AG10803 (cell line): ENCODE measurements at regions not wholly inside any gene's neighbourhood (a gene's known extent, or its start where the extent isn't known, plus 50 kb on each side); places are given as distances from the start of the nearest gene placed in this dataset.

Source experiments
- DNase-seq: peaks from one replicate; pipeline ENCODE4 v3.0.0; 2010; ENCODE audit warnings: low read depth
- H3K4me3 ChIP-seq: 2 replicates; pipeline ENCODE4 v1.5.1; 2011; ENCODE audit warnings: mild to moderate bottlenecking, low read length, control low read depth
- TF ChIP-seq, protein P1 (sequence below): conservative IDR thresholded peaks from 2 replicates; pipeline ENCODE4 v1.5.1; 2011; ENCODE audit warnings: mild to moderate bottlenecking, low read length, control low read depth, inconsistent platforms

- no peak overlapping the region for H3K4me3 ChIP-seq
- DNase-seq, result no peak
- TF ChIP-seq, protein P1, sequence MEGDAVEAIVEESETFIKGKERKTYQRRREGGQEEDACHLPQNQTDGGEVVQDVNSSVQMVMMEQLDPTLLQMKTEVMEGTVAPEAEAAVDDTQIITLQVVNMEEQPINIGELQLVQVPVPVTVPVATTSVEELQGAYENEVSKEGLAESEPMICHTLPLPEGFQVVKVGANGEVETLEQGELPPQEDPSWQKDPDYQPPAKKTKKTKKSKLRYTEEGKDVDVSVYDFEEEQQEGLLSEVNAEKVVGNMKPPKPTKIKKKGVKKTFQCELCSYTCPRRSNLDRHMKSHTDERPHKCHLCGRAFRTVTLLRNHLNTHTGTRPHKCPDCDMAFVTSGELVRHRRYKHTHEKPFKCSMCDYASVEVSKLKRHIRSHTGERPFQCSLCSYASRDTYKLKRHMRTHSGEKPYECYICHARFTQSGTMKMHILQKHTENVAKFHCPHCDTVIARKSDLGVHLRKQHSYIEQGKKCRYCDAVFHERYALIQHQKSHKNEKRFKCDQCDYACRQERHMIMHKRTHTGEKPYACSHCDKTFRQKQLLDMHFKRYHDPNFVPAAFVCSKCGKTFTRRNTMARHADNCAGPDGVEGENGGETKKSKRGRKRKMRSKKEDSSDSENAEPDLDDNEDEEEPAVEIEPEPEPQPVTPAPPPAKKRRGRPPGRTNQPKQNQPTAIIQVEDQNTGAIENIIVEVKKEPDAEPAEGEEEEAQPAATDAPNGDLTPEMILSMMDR, result no peak
These were observed 100.8 kb upstream of the CDH5 start for GRCh38 chr16:66265556-66266141.

DNA sequence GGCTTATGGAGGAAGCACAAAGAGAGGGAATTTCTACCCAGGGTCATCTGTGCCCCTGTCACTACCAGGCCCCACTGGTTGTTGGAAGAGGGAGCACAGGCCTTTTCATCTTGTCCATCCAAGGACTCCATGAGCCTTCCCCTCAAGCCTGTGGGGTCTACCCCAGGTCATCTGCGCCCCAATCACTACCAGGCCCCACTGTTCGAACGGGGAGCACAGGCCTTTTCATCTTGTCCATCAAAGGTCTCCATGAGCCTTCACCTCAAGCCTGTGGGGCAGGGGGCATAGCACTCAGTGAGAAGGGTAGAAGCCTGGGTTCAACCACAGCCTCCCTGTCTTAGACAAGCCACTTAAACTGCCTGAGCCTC lies 101.5 kb upstream of the CDH5 start:
- H3K4me3 ChIP-seq, result no peak overlapping the region
- DNase-seq, result no peak
- TF ChIP-seq, protein P1, result no peak

- no peak overlapping the region for H3K4me3 ChIP-seq
- no peak for DNase-seq
- TF ChIP-seq, protein P1, result no peak
These were observed 102.0 kb upstream of the CDH5 start for GRCh38 chr16:66264311-66265047.

GRCh38 chr16:66263973-66264310 lies 102.5 kb upstream of the CDH5 start:
- TF ChIP-seq, protein P1, result no peak

GRCh38 chr16:66263168-66263972 lies 103.1 kb upstream of the CDH5 start:
- DNase-seq, result no peak
- H3K4me3 ChIP-seq, result no peak overlapping the region
- TF ChIP-seq, protein P1, result no peak

More at GRCh38 chr16:66263973-66264310, 102.5 kb upstream of the CDH5 start:
- H3K4me3 ChIP-seq, result no peak overlapping the region
- DNase-seq, result no peak

DNA sequence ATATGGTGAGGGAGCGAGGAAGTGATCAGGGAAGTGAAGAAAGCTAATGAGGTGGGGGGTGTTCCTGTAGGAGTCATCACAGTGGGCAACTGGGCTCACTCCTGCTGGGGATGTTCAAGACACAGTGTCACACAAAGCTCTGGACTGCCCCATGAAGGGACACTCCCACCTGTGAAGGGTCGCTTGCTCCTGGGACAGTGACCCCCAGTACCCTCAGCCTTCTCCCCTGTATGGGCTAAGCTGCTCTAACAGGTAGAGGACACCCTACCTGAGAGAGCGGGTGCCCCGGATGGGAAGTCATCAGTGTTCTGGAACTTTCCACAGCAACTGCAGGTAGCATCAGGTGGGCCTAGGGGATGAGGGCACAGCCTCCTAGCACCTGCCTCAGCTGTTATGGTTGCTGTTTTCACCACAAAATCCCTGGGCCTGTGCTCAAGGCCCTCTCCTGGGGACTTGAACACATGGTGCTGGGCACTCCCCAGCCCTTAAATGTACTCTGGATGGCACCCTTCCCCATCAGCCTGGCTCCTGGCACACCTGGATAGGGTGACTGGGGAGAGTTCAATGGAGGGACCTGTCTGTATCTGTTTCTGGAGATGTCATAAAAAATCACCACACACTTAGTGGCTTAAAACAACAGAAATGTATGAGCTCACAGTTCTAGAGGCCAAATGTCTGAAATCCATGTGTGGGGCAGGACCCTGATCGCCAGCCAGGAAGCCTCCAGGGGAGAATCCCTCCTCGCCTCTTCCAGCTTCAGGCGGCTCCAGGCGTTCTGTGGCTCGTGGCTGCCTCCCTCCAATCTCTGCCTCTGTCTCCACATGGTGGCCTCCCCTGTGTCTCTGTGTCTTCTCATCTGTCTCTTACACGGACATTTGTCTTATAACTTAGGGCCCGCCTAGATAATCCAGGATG lies 104.0 kb upstream of the CDH5 start:
- H3K4me3 ChIP-seq, result no peak overlapping the region
- DNase-seq, result peak; percentile 61
- TF ChIP-seq, protein P1, result no peak
